ENCODE measurements at regions not wholly inside any gene's neighbourhood (a gene's known extent, or its start where the extent isn't known, plus 50 kb on each side); places are given as distances from the start of the nearest gene placed in this dataset.
A peak's percentile ranks its signal among the peaks of the same experiment; 100 is the strongest.

- no peak for DNase-seq
- Mint-ChIP-seq H3K4me1 (no peaks in the 10 kb centered on the region), H3K9me3 (peaks cover 6% of the 10 kb centered on the region), H3K4me3 (no peak overlapping the region), H3K27ac (no peak overlapping the region), H3K36me3 (ENCODE audit: low read depth) (no peaks in the 10 kb centered on the region), H3K27me3 (ENCODE audit: low read depth, poor library complexity) (peaks cover 2% of the 10 kb centered on the region)
- TF ChIP-seq CTCF (IDR thresholded peaks at IDR 0.05) = no peak
These were observed 939.2 kb upstream of the ATXN8OS start for GRCh38 chr13:69168436-69168835.

- TF ChIP-seq CTCF (IDR thresholded peaks at IDR 0.05) = no peak
These were observed 952.5 kb upstream of the ATXN8OS start for GRCh38 chr13:69155136-69155535.

GRCh38 chr13:69142101-69142500 lies 965.5 kb upstream of the ATXN8OS start:
- Mint-ChIP-seq H3K9me3 (no peaks in the 10 kb centered on the region), H3K4me3 (no peak overlapping the region), H3K36me3 (ENCODE audit: low read depth) (no peaks in the 10 kb centered on the region), H3K4me1 (no peaks in the 10 kb centered on the region), H3K27ac (no peak overlapping the region), H3K27me3 (ENCODE audit: low read depth, poor library complexity) (no peaks in the 10 kb centered on the region)
- DNase-seq = no peak
- TF ChIP-seq CTCF (IDR thresholded peaks at IDR 0.05) = no peak

More at GRCh38 chr13:69155136-69155535, 952.5 kb upstream of the ATXN8OS start:
- Mint-ChIP-seq H3K27ac (peak overlapping the region; percentile 18), H3K36me3 (ENCODE audit: low read depth) (no peaks in the 10 kb centered on the region), H3K9me3 (peaks cover 5% of the 10 kb centered on the region), H3K4me3 (no peak overlapping the region), H3K4me1 (no peaks in the 10 kb centered on the region), H3K27me3 (ENCODE audit: low read depth, poor library complexity) (no peaks in the 10 kb centered on the region)
- no peak for DNase-seq

- Mint-ChIP-seq H3K4me3 (no peak overlapping the region), H3K9me3 (no peaks in the 10 kb centered on the region), H3K36me3 (ENCODE audit: low read depth) (no peaks in the 10 kb centered on the region), H3K27ac (no peak overlapping the region), H3K27me3 (ENCODE audit: low read depth, poor library complexity) (no peaks in the 10 kb centered on the region), H3K4me1 (no peaks in the 10 kb centered on the region)
- DNase-seq = no peak
- no peak for TF ChIP-seq CTCF (IDR thresholded peaks at IDR 0.05)
These were observed 982.6 kb upstream of the ATXN8OS start for GRCh38 chr13:69124996-69125395.

- no peak for TF ChIP-seq CTCF (IDR thresholded peaks at IDR 0.05)
- no peak for DNase-seq
- peaks cover 24% of the 10 kb centered on the region for H3K9me3 Mint-ChIP-seq
- no peaks in the 10 kb centered on the region for H3K36me3 Mint-ChIP-seq (ENCODE audit: low read depth)
- H3K4me1 Mint-ChIP-seq = no peaks in the 10 kb centered on the region
- no peaks in the 10 kb centered on the region for H3K27me3 Mint-ChIP-seq (ENCODE audit: low read depth, poor library complexity)
- no peak overlapping the region for H3K4me3 Mint-ChIP-seq
- no peak overlapping the region for H3K27ac Mint-ChIP-seq
These were observed 997.6 kb upstream of the ATXN8OS start for GRCh38 chr13:69109891-69110525.

GRCh38 chr13:69108486-69108885 lies 999.1 kb upstream of the ATXN8OS start:
- Mint-ChIP-seq H3K27ac (no peak overlapping the region), H3K9me3 (peaks cover 24% of the 10 kb centered on the region), H3K4me1 (no peaks in the 10 kb centered on the region), H3K27me3 (ENCODE audit: low read depth, poor library complexity) (no peaks in the 10 kb centered on the region), H3K4me3 (no peak overlapping the region), H3K36me3 (ENCODE audit: low read depth) (no peaks in the 10 kb centered on the region)
- no peak for DNase-seq
- no peak for TF ChIP-seq CTCF (IDR thresholded peaks at IDR 0.05)

Measured in nephron progenitor cell (in vitro differentiated cells).